ENCODE measurements at regions not wholly inside any gene's neighbourhood (a gene's known extent, or its start where the extent isn't known, plus 50 kb on each side); places are given as distances from the start of the nearest gene placed in this dataset.

GRCh38 chr3:181936774-181937173 is 225.0 kb downstream of the SOX2 start:
- Histone ChIP-seq H3K4me1 (ENCODE audit: control insufficient read depth, insufficient read depth, low read length) (no peaks in the 10 kb centered on the region), H3K9ac (ENCODE audit: low read depth, low read length) (no peak overlapping the region), H2BK15ac (ENCODE audit: low read depth, low read length) (no peak overlapping the region), H3K56ac (ENCODE audit: extremely low read depth, insufficient read depth, low read length) (no peak overlapping the region), H3K4ac (ENCODE audit: low read depth, low read length) (no peak overlapping the region), H2AK5ac (ENCODE audit: low read depth, low read length) (no peak overlapping the region), H3K14ac (replicated peaks; ENCODE audit: low read depth, low read length) (no peak overlapping the region), H3K27ac (ENCODE audit: insufficient read depth, low read length) (no peak overlapping the region), H2BK20ac (ENCODE audit: low read depth, low read length) (no peak overlapping the region), H3K23ac (ENCODE audit: low read depth, low read length) (no peak overlapping the region), H2AK9ac (replicated peaks; ENCODE audit: low read depth, low read length, poor library complexity) (no peak overlapping the region), H3K27me3 (ENCODE audit: control insufficient read depth, insufficient read depth, low read length) (no peaks in the 10 kb centered on the region), H3K79me1 (ENCODE audit: low read depth in 1 of 2, low read length in 2 of 2) (no peaks in the 10 kb centered on the region), H2AFZ (replicated peaks; ENCODE audit: low read length, poor library complexity) (no peak overlapping the region), H4K8ac (ENCODE audit: low read depth in 2 of 2, low read length in 2 of 2) (no peak overlapping the region), H3K9me1 (ENCODE audit: insufficient read depth, low read length) (no peaks in the 10 kb centered on the region), H3K36me3 (ENCODE audit: control insufficient read depth, insufficient read depth, low read length) (no peaks in the 10 kb centered on the region), H3K4me3 (ENCODE audit: insufficient read depth, low read depth, low read length) (no peak overlapping the region), H3K4me2 (ENCODE audit: low read depth, low read length) (no peak overlapping the region), H4K5ac (ENCODE audit: low read depth, low read length) (no peak overlapping the region), H2BK5ac (ENCODE audit: low read depth, low read length, poor library complexity, severe bottlenecking) (no peak overlapping the region), H4K91ac (ENCODE audit: insufficient read depth, low read depth, low read length) (no peak overlapping the region), H3K9me3 (ENCODE audit: control insufficient read depth, insufficient read depth, low read length) (peaks cover 2% of the 10 kb centered on the region), H4K20me1 (ENCODE audit: insufficient read depth, low read length) (no peaks in the 10 kb centered on the region), H2BK120ac (ENCODE audit: low read depth, low read length) (no peak overlapping the region), H3K18ac (ENCODE audit: low read depth, low read length) (no peak overlapping the region)
- dilution Hi-C loops (cut with HindIII; ENCODE audit: low sequenced_read_pairs, unreplicated experiment) (no loop called here), intact Hi-C loops (cut with micrococcal nuclease) (no loop called here), in situ Hi-C loops (cut with MboI; ENCODE audit: low sequenced_read_pairs) (no loop called here)
- DNase-seq (no peak), ATAC-seq (ENCODE audit: low read depth) (no peak)
- ChIA-PET CTCF (no interaction called here), POLR2A (ENCODE audit: unreplicated experiment) (no interaction called here)
- BruUV-seq (replicated peaks), result no TSS peak
- no peak for TF ChIP-seq RCOR1 (IDR thresholded peaks at IDR 0.05; ENCODE audit: insufficient replicate concordance, low read length)
- TF ChIP-seq, protein P1, sequence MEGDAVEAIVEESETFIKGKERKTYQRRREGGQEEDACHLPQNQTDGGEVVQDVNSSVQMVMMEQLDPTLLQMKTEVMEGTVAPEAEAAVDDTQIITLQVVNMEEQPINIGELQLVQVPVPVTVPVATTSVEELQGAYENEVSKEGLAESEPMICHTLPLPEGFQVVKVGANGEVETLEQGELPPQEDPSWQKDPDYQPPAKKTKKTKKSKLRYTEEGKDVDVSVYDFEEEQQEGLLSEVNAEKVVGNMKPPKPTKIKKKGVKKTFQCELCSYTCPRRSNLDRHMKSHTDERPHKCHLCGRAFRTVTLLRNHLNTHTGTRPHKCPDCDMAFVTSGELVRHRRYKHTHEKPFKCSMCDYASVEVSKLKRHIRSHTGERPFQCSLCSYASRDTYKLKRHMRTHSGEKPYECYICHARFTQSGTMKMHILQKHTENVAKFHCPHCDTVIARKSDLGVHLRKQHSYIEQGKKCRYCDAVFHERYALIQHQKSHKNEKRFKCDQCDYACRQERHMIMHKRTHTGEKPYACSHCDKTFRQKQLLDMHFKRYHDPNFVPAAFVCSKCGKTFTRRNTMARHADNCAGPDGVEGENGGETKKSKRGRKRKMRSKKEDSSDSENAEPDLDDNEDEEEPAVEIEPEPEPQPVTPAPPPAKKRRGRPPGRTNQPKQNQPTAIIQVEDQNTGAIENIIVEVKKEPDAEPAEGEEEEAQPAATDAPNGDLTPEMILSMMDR (conservative IDR thresholded peaks at IDR 0.05; ENCODE audit: low read depth, low read length), result no peak
- no peak for TF ChIP-seq CHD1 (IDR thresholded peaks at IDR 0.05; ENCODE audit: low read depth, low read length)
- no peak for TF ChIP-seq NFE2L2 (IDR thresholded peaks at IDR 0.05; ENCODE audit: low read depth, low read length)
- TF ChIP-seq BHLHE40 (IDR thresholded peaks at IDR 0.05; ENCODE audit: low read depth, low read length), result no peak
- TF ChIP-seq, protein P2, sequence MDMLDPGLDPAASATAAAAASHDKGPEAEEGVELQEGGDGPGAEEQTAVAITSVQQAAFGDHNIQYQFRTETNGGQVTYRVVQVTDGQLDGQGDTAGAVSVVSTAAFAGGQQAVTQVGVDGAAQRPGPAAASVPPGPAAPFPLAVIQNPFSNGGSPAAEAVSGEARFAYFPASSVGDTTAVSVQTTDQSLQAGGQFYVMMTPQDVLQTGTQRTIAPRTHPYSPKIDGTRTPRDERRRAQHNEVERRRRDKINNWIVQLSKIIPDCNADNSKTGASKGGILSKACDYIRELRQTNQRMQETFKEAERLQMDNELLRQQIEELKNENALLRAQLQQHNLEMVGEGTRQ (IDR thresholded peaks at IDR 0.05; ENCODE audit: low read depth, low read length), result no peak
- no peak for TF ChIP-seq SMC3 (IDR thresholded peaks at IDR 0.05; ENCODE audit: low read depth, low read length)
- TF ChIP-seq, protein P3, sequence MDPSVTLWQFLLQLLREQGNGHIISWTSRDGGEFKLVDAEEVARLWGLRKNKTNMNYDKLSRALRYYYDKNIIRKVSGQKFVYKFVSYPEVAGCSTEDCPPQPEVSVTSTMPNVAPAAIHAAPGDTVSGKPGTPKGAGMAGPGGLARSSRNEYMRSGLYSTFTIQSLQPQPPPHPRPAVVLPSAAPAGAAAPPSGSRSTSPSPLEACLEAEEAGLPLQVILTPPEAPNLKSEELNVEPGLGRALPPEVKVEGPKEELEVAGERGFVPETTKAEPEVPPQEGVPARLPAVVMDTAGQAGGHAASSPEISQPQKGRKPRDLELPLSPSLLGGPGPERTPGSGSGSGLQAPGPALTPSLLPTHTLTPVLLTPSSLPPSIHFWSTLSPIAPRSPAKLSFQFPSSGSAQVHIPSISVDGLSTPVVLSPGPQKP (IDR thresholded peaks at IDR 0.05; ENCODE audit: borderline replicate concordance, low read depth, low read length), result no peak
- no peak for TF ChIP-seq RAD21 (IDR thresholded peaks at IDR 0.05; ENCODE audit: low read length)
- no peak for TF ChIP-seq MAZ (IDR thresholded peaks at IDR 0.05; ENCODE audit: borderline replicate concordance, low read depth, low read length)
- TF ChIP-seq POLR2A (IDR thresholded peaks at IDR 0.05; ENCODE audit: low read depth, low read length), result no peak
- no peak for TF ChIP-seq MAFK (IDR thresholded peaks at IDR 0.05; ENCODE audit: low read depth, low read length)
- WGBS, 2 experiments (ENCODE audit: extremely low coverage in 2 of 2, insufficient read length in 1 of 2), result no CpG with 5 or more reads among the region's 6 CpGs
